GM21723 (cell line): ENCODE measurements at regions not wholly inside any gene's neighbourhood (a gene's known extent, or its start where the extent isn't known, plus 50 kb on each side); places are given as distances from the start of the nearest gene placed in this dataset.
"Not testable (repeated sequence)": the region's sequence is repeated elsewhere in the genome, so short reads cannot be mapped to it uniquely, and the experiment has no call there.

Source experiments
- ATAC-seq: cut with Tn5 transposase; IDR thresholded peaks from one replicate; pipeline ENCODE4 v1.9.1; 2021; ENCODE audit warnings: mild to moderate bottlenecking, moderate library complexity; ENCODE audit not compliant: unreplicated experiment

DNA sequence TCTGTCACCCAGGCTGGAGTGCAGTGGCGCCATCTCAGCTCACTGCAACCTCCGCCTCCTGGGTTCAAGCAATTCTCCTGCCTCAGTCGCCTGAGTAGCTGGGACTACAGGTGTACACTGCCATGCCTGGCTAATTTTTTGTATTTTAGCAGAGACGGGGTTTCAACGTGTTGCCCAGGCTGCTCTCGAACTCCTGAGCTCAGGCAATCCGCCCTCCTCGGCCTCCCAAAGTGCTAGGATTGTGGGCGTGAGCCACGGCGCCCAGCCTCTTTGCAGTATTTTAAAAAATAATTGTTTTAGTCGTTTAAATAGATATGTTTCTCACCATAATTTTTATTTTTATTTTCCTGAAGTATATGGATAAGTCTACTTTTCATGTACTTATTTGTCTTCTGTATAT, 452.9 kb upstream of the SPTLC3 start:
- not testable (repeated sequence) for ATAC-seq

DNA sequence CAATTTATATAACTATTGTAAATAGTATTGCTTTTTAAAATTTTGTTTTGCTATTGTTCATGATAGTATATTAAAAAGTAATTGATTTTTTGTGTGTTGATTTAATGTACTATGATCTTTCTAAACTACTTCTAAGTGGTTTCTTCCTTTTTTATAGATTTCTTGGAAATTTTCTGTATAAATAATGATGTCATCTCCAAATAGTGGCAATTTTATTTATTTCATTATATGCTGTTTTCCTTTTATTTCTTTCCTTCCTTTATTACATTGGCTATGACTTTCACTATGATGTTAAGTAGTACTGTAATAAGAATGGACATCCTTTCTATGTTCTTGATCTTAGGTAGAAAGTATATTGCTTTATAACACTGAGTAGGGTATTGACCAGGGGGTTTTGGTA, 451.5 kb upstream of the SPTLC3 start:
- no peak for ATAC-seq

GRCh38 chr20:12564979-12565378, 443.8 kb upstream of the SPTLC3 start:
- ATAC-seq = no peak

GRCh38 chr20:12566596-12566995, 442.2 kb upstream of the SPTLC3 start:
- ATAC-seq = no peak

DNA sequence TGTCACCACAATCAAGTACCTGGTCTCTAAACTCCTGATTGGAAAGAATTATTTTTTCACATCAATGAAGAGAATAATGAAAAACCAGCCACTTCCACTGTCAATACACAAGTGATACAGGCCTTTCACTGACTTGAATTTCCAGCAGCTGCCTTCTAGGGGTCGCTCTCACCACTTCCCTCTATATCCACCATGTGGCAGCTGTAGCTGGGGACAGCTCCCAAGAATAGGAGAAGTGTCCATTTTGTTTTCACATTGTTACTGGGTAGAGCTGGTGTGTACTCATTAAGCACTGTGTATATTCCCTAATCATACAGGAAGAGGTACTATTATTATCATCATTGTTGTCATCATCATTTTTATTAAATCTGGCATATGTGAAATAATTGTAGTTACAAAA, 438.4 kb upstream of the SPTLC3 start:
- no peak for ATAC-seq

GRCh38 chr20:12573442-12573841, 435.3 kb upstream of the SPTLC3 start:
- no peak for ATAC-seq

DNA sequence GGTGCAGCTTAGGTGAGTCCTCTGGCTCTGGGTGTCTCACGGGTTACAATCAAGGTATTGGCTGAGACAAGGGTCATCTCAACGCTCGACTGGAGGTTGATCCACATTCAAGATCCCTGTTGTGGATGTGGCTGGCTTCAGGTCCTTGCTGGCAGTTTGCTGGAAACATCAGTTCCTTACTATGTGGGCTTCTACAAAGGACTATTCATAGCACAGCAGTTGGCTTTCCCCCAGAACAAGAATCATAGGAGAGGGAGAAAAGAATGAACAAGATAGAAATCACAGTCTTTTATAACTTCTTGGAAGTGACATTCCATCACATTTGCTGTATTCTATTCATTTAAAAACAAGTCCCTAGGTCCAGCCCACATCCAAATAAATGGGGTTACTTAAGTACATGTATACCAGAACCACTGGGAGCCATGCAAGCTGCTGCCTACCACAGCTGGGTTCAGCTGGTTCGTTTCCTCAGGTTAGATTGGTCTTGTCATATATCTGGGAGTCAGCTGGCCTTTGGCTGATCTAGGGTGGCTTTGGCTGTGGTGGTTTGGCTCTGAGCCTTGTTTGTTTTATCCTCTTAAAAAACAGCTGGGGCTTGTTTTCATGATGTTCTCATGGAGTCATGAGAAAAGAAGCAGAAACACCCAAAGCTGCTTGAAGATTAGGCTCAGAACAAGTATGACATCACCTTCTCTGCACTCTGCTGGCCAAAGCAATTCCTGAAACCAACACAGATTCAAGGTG, 433.2 kb upstream of the SPTLC3 start:
- no peak for ATAC-seq

DNA sequence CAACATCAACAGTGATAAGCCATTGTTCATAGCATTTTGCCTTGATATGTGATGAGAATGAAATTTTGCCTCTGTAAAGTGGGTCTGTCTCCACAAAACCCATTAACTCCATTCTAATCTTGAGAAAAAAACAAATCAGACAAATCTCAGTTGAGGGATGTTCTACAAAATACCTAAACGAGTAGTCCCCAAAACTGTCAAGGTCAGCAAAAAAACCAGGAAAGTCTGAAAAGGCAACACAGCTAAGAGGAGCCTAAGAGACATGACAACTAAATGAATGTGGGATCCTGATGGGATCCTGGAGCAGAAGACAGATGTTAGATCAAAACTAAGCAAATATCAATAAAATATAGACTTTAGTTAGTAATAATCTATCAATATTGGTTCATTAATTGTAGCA, 431.6 kb upstream of the SPTLC3 start:
- no peak for ATAC-seq

- ATAC-seq = no peak
Observed at GRCh38 chr20:12581644-12582289, 427.0 kb upstream of the SPTLC3 start.

DNA sequence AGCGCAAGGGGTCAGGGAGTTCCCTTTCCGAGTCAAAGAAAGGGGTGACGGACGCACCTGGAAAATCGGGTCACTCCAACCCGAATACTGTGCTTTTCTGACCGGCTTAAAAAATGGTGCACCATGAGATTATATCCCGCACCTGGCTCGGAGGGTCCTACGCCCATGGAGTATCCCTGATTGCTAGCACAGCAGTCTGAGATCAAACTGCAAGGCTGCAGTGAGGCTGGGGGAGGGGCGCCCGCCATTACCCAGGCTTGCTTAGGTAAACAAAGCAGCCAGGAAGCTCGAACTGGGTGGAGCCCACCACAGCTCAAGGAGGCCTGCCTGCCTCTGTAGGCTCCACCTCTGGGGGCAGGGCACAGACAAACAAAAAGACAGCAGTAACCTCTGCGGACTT, 426.1 kb upstream of the SPTLC3 start:
- not testable (repeated sequence) for ATAC-seq

DNA sequence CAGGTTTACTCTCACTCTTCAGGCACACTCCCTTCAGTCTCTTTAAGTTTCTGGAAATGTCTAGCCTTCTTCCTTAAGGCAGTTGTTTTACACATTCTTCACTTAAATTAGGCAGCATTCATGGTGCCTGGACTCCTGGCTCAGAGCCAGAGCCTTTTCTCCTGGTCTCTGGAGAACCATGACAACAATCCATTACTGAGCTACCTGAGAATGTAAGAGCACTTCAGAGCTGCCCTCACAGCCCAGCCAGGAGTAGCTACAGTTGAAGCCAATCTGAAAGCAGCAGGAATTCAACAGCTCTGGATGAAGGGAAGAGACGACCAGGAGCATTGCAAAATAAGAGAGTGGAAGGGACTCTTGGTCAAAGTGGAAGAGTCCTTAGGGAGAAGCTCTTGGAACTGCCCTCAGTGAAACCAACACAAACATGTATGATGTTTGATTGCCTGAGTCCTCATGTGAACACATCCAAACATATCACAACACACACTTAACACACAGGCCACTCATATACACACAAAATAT, 416.8 kb upstream of the SPTLC3 start:
- ATAC-seq = no peak

DNA sequence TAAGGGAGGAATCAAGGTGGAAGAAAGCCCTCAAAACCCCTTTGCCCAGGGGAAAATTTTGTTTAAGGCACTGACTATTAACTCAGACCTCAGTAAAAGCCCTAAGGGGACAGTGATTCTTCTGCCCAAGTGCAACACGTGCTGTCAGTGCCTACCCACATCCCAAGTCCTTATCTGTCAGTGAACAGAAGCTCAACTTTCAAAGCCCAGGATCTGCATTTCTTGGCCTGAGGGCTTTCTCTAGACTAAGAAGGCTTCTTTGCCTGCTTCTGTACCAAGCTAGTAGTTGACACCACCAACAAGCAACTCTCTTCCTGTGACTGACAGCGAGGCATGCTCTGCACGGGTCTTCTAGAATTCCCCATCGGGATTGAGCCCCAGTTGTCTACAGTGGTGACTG, 416.0 kb upstream of the SPTLC3 start:
- ATAC-seq = no peak

DNA sequence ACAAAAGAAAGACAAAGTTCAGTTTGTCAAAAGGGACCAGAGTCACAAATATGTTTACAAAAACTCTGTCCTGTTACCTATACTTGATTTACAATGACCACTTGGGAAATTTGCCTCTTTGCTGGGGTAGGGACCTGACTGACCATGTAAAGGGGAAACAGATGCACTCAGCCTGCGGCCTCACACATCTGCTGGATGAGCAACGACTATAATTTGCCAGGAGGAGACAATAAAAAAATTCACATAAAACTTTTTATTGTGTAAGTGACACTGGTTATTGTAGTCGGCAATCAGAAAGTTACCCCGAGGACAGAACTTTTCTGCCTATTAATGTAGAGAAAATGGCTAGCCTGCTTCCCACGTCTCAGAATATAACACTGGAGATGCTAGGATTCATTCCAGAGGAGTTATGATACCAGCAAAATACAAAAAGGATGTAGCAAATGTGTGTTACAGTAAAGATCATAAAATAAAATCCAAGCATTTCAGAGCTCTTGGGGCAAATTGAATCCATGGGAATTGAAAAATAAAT, 415.4 kb upstream of the SPTLC3 start:
- ATAC-seq = no peak

DNA sequence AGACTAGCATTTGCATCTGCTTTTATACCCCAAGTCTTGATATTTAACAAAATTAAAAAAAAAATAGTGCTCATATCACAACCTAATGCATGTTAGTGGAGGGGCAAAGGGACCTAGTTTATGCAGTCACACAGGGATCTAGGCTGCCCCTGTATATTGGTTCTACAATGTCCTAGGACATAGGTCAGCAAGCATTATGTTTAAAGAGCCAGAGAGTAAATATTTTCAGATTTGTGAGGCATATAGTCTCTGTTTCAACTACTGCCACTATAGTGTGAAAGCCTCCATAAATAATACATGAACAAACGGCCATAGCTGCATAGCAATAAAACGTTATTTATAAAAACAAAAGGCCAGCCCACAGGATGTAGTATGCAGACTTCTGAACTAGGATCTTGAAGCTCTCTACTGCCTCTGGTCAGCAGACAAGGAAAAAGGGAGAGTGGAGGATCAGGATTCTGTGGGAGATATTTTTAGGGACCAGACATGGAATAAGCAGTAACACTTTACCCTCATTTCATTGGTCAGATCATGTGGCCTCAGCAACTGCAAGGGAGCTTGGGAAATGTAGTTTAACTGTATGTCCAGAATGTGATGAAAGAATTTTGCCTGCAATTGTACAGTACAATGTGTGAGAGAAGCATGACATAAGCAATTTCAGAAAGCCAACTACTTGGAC, 414.2 kb upstream of the SPTLC3 start:
- no peak for ATAC-seq

- ATAC-seq = no peak
Observed at GRCh38 chr20:12595841-12596240, 412.9 kb upstream of the SPTLC3 start.

- no peak for ATAC-seq
Observed at GRCh38 chr20:12596863-12597262, 411.9 kb upstream of the SPTLC3 start.

GRCh38 chr20:12597551-12597950, 411.2 kb upstream of the SPTLC3 start:
- no peak for ATAC-seq

- ATAC-seq = no peak
Observed at GRCh38 chr20:12598894-12599293, 409.9 kb upstream of the SPTLC3 start.

- no peak for ATAC-seq
Observed at GRCh38 chr20:12599494-12599893, 409.3 kb upstream of the SPTLC3 start.

DNA sequence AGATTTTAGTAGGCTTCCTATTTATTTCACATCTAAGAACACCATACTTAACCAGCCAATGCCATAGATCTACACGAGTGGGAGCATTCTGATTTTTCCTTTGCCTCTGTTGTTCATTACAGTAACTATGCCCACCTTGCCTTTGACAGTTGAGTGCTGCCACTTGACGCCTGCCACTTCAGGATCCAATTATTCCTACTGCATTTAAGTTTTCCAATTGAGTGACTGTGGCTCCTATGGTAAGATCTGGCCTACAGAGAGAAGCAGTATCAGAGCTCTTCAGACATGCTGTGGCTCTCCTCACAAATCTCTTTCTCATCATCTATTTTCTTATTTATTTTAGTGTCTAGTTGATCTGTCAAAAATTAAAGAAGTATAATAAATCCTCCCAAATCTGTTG, 403.0 kb upstream of the SPTLC3 start:
- ATAC-seq = no peak

DNA sequence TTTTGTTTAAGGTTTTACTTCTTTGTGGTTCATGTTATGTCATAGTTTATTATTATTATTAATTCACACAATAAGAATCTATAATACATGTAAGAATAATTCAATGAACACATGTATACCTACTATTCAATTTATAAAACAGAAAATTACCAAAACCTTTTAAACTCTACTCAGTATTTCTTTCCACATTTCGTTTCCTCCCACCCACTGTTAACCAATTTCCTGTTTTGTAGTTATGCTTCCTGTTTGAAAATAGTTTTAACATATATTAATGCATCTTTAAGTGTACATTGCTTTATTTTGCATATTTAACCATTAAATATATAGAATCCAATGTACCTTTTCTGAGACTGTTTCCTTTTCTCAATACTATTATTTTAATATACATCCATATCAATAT, 397.9 kb upstream of the SPTLC3 start:
- ATAC-seq = no peak

DNA sequence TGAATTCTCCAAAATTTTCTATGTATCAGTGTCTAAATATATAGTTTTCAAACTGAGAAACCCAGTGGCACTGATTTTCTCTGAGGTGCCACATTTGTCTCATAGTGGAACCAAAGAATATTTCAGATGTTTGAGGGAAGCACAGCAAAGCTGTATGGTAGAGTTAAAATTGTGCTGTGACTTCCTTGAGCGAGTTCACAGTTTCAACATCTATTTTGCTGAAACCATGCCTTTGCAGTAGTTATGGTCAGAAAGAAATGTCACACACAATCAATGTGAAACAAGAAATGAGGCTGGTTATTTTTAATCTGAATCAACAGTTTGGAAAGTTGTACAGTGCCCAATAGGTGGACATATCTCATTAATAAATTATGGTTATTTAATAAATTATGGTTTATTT, 394.0 kb upstream of the SPTLC3 start:
- no peak for ATAC-seq
